Sigmoid colon (tissue), 3 donors: ENCODE measurements at regions not wholly inside any gene's neighbourhood (a gene's known extent, or its start where the extent isn't known, plus 50 kb on each side); places are given as distances from the start of the nearest gene placed in this dataset.

Experiments
- CTCF ChIP-seq, 4 experiments: fragments of 450-650 bp in 3 of 4; fragments of 200-600 bp in 1 of 4; IDR thresholded peaks; one replicate each; pipeline ENCODE4 v1.5.1; 2016 to 2019; ENCODE audit warnings: antibody characterized with exemption in 4 of 4, mild to moderate bottlenecking in 3 of 4, moderate library complexity in 2 of 4
- POLR2A ChIP-seq, 2 donors: fragments of 450-650 bp; IDR thresholded peaks; one replicate each; pipeline ENCODE4 v1.6.1; 2016; ENCODE audit warnings: antibody characterized with exemption in 2 of 2, mild to moderate bottlenecking in 2 of 2, moderate library complexity in 2 of 2

- TF ChIP-seq CTCF (IDR thresholded peaks at IDR 0.05) (no peak), POLR2A (IDR thresholded peaks at IDR 0.05) (no peak)
Observed at GRCh38 chr3:65029130-65029529, 341.3 kb upstream of the ADAMTS9 start.
